ENCODE measurements at regions not wholly inside any gene's neighbourhood (a gene's known extent, or its start where the extent isn't known, plus 50 kb on each side); places are given as distances from the start of the nearest gene placed in this dataset.

DNA sequence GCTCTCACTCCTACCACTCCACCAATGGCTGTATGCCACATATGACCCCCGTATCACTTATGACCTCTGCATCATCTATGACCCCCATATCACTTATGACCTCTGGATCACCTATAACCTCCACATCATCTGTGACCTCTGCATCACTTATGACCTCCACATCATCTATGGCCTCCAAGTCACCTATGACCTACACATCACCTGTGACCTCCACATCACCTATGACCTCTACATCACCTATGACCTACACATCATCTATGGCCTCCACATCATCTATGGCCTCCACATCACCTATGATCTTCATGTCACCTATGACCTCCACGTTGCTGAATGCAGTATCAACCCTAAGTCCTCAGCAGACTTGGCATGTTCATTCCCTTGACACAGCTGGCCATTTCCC, 271.2 kb downstream of the MATN1 start:
- Mint-ChIP-seq H3K27me3 (ENCODE audit: insufficient read depth) (no peaks in the 10 kb centered on the region; the same call in 1 of the 2 replicates), H3K36me3 (ENCODE audit: low read depth) (no peaks in the 10 kb centered on the region), H3K9me3 (no peaks in the 10 kb centered on the region)

DNA sequence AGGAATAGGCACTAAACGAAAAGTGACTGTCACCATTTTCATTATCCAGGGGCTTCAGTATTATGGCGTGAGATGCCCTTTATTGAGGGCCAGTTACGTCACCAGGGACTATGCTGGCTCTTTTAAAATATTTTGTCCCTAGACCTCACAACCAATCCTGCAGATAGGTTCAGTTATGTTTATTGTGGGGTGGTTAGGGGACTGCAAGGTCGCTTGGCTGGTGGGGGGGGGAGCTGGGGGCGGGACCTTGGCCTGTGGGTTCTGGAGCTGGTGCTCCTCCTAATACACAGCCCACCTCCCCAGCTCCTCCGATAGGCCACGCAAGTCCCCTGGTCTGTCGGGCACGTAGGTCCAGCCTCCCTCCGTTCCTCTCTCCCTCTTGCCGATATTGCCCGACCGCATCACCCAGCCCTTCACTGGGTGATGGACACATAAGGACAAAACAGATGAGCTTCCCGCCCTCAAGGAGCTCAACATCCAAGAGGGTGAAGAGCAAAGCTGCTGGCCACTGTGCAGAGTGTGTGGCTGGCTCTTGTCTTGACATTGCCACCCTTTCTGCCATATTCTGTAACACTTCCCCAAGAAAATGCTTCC, 271.8 kb downstream of the MATN1 start:
- H3K27me3 Mint-ChIP-seq (ENCODE audit: insufficient read depth): no peaks in the 10 kb centered on the region; the same call in 1 of the 2 replicates
- H3K4me3 Mint-ChIP-seq: no peak overlapping the region
- H3K36me3 Mint-ChIP-seq (ENCODE audit: low read depth): no peaks in the 10 kb centered on the region
- TF ChIP-seq, protein P1, sequence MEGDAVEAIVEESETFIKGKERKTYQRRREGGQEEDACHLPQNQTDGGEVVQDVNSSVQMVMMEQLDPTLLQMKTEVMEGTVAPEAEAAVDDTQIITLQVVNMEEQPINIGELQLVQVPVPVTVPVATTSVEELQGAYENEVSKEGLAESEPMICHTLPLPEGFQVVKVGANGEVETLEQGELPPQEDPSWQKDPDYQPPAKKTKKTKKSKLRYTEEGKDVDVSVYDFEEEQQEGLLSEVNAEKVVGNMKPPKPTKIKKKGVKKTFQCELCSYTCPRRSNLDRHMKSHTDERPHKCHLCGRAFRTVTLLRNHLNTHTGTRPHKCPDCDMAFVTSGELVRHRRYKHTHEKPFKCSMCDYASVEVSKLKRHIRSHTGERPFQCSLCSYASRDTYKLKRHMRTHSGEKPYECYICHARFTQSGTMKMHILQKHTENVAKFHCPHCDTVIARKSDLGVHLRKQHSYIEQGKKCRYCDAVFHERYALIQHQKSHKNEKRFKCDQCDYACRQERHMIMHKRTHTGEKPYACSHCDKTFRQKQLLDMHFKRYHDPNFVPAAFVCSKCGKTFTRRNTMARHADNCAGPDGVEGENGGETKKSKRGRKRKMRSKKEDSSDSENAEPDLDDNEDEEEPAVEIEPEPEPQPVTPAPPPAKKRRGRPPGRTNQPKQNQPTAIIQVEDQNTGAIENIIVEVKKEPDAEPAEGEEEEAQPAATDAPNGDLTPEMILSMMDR (IDR thresholded peaks at IDR 0.05): no peak
- no peaks in the 10 kb centered on the region for H3K4me1 Mint-ChIP-seq (ENCODE audit: low read depth)
- H3K9me3 Mint-ChIP-seq: no peaks in the 10 kb centered on the region
- no peak for DNase-seq
- no peak overlapping the region for H3K27ac Mint-ChIP-seq

More for the DNA sequence above, 271.2 kb downstream of the MATN1 start:
- DNase-seq: no peak
- Mint-ChIP-seq H3K4me3 (no peak overlapping the region), H3K27ac (no peak overlapping the region), H3K4me1 (ENCODE audit: low read depth) (no peaks in the 10 kb centered on the region)
- TF ChIP-seq, protein P1 (IDR thresholded peaks at IDR 0.05): no peak

DNA sequence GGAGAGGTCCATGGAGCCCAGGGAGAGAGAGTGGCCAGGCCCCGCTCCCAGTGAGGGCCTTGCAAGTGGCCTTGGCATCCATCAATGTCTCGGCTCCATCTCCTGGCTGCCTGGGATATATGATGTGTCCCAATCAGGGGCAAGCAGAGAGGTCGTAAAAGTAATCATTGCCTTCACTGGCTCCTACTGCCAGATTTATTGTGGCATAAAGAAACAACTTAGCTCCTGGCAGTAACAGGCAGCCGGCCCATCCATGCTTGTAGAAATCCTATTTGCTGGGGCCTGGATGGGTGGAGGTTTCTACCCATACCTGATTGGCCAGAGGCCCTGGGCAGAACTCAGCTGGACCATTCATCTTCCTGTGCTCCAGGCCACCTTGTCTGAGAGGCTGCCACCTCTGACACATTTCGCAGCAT, 272.6 kb downstream of the MATN1 start:
- Mint-ChIP-seq H3K27me3 (ENCODE audit: insufficient read depth) (peaks cover 2% of the 10 kb centered on the region), H3K4me1 (ENCODE audit: low read depth) (no peaks in the 10 kb centered on the region), H3K36me3 (ENCODE audit: low read depth) (no peaks in the 10 kb centered on the region), H3K9me3 (no peaks in the 10 kb centered on the region), H3K4me3 (no peak overlapping the region), H3K27ac (no peak overlapping the region)
- TF ChIP-seq, protein P1 (IDR thresholded peaks at IDR 0.05): no peak
- no peak for DNase-seq

DNA sequence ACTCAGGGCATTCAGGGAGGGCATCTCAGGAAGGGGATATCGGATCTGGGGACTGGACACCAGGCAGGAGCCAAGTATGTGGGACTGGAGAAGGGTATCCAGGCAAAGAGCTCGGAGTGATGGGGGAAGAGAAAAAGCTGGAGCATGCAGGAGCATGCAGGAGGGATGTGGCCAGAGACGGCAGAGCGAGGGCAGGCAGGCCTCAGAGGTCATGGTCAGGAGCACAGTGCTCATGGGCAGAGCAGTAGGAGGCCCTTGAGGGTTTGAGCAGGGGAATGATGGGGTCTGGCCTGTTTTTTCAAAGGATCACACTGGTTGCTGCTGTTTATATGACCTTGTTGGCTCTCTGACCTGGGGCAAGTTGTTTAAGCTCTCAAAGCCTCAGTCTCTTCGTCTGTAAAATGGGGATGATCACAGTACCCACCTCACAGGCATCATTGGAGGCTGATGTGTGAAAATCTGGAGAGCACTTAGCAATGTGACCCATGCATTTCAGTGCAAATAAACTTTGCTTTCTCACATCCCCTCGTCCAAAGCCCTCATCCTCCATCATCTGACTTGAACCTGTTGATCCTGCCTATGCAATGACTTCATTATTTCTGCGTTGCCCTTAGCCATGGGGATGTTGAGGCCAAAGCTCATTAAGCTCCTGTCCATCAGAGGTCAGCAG, 273.1 kb downstream of the MATN1 start:
- Mint-ChIP-seq H3K4me3 (no peak overlapping the region), H3K27me3 (ENCODE audit: insufficient read depth) (peaks cover 2% of the 10 kb centered on the region)

DNA sequence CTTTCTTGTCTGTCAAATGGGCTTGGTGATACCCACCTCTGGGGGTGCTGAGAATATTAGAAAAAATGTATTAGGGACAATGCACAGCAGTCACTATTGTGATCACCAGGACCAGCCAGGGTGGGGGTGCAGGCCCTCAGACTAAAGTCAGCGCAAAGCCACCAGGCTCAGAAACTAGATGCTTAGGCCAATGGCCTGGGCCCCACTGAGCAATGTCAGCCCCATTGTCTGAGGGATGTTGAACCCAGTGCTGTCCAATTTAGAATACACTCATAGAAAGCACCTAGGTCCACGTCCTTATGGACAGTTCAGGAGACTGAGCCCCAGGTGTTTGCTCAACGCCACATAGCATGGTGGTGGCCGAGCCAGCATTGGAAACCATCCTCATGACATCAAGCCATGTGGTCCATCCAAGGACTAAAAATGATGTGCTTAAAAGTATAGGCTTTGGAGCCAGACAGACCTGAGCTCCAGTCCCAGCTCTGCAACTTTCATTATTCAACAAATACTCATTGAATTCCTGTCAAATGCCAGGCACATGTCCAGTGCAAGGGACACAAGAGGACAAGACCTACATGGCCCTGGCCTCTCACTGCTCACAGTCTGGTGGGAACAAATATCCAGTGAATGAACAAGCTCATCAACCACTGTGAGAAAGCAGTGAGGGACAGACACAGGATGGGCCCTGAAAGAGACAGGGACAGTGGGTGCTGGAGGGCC, 273.8 kb downstream of the MATN1 start:
- Mint-ChIP-seq H3K4me3 (no peak overlapping the region), H3K9me3 (no peaks in the 10 kb centered on the region; the same call in 1 of the 2 replicates), H3K36me3 (ENCODE audit: low read depth) (no peaks in the 10 kb centered on the region), H3K27me3 (ENCODE audit: insufficient read depth) (peaks cover 2% of the 10 kb centered on the region), H3K4me1 (ENCODE audit: low read depth) (no peaks in the 10 kb centered on the region), H3K27ac (no peak overlapping the region)
- DNase-seq: no peak
- TF ChIP-seq, protein P1 (IDR thresholded peaks at IDR 0.05): no peak

More for the DNA sequence above, 273.1 kb downstream of the MATN1 start:
- Mint-ChIP-seq H3K4me1 (ENCODE audit: low read depth) (no peaks in the 10 kb centered on the region), H3K27ac (no peak overlapping the region), H3K36me3 (ENCODE audit: low read depth) (no peaks in the 10 kb centered on the region), H3K9me3 (no peaks in the 10 kb centered on the region)
- TF ChIP-seq, protein P1 (IDR thresholded peaks at IDR 0.05): no peak
- no peak for DNase-seq

Measured in HFFc6 (cell line).